HG03378 (cell line): ENCODE measurements at regions not wholly inside any gene's neighbourhood (a gene's known extent, or its start where the extent isn't known, plus 50 kb on each side); places are given as distances from the start of the nearest gene placed in this dataset.
"Not testable (repeated sequence)": the region's sequence is repeated elsewhere in the genome, so short reads cannot be mapped to it uniquely, and the experiment has no call there.

ENCODE experiments used
- ATAC-seq: cut with Tn5 transposase; IDR thresholded peaks from one replicate; pipeline ENCODE4 v1.9.1; 2021; ENCODE audit warnings: mild to moderate bottlenecking, moderate library complexity; ENCODE audit not compliant: unreplicated experiment

DNA sequence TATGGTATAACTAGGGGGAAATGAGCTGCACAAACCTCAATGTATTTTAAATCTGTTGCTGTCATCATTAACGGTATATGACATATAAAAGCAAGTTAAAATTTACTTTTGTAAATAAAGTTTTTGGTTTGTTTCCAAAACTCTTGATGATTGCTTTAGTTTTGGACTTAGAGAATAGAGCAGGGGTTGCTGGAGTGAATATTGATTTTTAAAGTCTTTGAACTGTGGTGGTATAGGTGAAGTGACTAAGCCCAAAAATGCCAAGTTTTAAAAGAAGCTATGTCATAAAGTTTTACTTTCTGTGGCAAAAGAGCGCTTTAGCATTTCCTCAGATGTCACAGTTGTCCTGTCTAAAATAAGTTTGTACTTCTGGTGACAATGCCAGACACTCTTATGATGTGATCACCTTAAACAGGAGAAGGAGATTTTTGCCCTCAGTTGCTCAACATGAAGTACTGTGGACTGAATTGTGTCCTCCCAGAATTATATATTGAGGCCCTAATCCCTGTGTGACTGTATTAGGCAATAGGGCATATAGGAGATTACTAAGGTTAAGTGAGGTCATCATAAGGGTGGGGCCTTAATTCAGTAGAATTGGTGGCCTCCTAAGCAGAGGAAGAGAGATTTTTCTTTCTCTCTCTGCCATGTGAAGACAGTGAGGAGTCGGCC is 175.2 kb upstream of the PLGLB1 start:
- not testable (repeated sequence) for ATAC-seq

DNA sequence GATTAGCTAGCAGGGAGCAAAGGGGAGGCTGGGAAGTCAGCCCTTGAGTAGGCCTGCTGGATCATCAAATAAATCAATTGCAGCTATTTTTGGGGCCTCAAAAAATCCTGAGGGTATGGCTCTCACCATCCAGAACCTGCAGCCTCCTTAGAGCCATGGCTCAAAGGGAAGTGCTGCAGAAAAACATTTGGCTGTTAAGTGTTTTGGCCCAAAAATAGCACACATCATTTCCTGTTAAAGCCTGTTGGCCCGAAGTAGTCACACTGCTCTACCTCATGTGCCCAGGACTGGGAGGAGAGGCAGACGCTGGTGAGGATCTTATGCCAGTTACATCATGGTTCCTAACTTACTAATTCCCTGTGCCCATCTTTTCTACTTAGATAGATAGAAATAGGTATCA is 176.8 kb upstream of the PLGLB1 start:
- ATAC-seq: not testable (repeated sequence)

DNA sequence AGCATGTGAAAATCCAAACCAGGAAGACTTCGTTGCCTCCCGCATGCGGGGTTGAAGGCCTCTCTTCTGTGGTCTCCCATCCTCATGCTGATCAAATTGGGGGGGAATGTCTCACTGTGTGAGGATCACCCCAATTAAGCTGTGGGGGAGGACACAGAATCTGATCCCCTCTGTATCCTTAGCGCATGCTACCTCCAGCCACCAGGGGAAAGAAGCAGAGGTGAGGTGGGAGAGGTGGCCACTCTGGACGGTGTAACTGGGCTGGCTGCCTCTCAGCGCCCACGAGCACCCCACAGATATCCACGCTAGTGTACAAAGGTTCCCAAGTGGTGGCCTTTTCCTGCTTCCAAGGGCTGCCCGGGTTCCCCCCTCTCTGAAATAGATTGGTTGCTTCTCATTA is 177.6 kb upstream of the PLGLB1 start:
- not testable (repeated sequence) for ATAC-seq

DNA sequence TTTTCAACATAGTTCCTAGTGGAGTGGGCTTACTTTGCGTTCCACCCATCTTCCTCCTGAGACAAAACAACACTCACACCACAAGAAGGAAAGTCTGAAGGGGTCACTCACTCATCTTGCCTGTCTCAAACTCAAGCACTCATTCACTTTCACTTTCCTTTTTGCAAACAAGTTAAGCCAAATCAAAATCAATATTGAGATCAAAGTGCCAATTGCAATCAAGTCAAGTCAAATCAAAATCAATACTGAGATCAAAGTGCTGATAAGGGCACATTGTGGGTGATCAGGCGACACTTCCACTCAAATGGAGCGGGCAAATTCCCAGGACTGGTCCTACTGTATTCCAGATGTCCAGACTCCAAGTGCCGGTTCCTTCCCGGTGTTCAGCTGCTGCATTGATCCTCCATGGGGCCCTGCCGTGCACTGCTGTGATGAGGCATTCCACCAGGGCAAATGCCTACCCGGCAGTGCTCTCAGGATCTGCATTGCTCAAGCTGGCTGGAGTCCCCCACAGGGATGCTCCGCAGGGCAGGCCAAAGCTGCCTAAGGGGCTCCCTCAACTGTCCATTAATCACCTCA is 183.0 kb upstream of the PLGLB1 start:
- not testable (repeated sequence) for ATAC-seq

DNA sequence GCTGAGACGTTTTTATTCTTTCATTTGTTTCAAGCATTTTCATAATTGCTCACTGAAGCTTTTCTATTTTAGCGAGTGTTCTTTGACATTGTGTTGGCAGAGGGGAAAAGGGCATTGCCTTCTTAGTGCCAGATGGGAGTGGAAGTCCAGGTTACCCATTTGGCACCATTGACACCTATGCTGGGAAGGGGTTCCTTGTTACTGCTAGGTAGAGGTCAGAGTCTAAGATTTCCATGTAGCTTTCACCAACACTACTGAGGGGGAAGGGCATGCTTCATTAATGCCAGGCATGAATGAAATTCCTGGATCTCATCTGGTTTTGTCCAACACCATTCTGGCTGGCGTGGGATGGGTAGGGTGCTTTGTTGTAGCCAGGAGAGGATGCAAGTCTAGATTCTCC is 191.3 kb upstream of the PLGLB1 start:
- ATAC-seq: not testable (repeated sequence)

DNA sequence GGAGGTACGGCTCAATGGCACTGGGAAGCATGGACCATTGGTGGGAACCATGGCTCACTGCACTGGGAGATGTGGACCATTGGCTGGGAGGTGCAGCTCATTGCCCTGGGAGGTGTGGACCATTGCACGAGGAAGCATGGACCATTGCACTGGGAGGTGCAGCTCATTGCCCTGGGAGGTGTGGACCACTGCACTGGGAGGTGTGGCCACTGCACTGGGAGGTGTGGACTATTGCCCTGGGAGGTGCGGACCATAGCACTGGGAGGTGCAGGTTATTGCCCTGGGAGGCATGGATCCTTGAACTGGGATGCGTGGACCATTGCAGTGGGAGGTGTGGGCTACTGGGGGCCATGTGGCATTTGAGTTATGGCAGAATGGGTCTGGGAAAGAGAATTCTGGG is 195.4 kb upstream of the PLGLB1 start:
- not testable (repeated sequence) for ATAC-seq

DNA sequence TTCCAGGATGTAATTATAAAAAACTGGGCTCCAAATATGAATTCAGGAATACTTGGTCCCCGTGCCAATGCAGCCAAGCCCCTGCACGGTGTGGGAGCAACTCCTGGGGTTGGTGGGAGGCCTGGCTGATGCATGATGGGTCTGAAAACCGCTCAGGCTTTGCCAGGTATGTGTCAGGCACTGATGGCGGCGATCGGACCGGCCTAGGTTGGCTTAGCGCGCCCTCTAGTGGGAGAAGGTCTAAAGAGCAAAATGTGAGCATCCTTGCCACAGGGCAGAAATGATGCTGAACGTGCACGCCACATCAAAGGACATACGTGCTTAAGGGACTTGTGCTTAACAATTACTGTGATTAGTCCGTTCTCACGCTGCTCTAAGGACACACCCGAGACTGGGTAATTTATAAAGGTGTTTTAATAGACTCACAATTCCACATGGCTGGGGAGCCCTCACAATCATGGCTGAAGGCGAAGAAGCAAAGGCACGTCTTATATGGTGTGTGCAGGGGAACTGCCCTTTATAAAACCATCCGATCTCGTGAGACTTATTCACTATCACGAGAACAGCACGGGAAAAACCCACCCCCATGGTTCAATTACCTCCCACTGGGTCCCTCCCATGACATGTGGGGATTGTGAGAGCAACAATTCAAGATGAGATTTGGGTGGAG is 196.2 kb upstream of the PLGLB1 start:
- not testable (repeated sequence) for ATAC-seq

DNA sequence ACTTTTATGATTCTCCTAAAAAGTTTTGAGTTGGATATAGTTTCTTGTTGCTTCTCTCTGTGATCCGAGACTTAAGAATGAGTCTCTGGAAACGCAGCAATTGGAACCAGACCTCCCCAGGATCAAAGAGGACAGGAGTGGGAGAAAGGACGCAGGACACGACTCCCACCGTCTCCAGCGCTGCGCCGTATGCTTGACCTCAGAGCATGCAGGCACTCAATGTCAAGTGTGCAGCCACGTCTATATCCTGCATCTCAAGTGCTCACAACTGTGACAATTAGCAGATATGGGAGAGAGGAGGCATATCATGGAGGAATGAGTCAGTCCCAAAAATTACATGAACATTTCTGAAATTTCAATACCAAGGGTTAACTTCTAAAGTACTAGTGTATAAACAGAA is 199.0 kb upstream of the PLGLB1 start:
- not testable (repeated sequence) for ATAC-seq

DNA sequence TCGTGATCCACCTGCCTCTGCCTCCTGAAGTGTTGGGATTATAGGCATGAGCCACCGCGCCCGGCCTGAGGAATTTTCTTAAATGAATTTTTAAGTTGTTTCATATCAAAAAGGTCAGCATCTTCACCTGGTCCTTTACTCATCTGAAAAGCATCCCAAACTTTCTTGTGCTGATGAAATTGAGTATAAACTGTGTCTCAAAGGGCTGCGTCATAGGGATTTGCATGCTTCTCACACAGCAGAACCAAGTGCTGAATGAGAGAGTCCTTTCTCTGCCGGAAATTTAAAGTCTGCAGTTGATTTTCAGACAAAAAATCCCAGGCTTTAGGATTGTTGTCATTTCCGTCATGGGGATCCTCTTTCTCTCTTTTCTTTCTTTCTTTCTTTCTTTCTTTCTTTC is 200.5 kb upstream of the PLGLB1 start:
- ATAC-seq: not testable (repeated sequence)

DNA sequence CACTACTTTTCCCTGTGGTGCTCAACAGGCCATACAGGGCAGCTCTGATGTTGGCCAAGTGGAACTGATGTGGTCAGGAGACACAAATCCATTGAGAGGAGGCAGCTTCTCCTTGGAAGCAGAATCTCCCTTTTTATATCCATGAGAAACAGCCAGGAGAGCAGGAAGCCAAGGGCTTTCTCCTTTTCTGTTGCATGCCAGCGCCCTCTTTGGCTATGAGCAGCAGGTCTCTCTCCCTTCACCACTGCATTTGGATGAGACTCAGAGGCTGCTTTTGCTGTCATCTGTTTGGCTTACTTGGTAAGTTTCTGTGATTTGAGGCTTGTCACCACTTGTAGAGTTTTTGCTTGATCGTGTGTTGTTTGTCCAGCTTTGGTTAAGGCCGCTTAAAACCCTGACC is 202.2 kb upstream of the PLGLB1 start:
- ATAC-seq: not testable (repeated sequence)

DNA sequence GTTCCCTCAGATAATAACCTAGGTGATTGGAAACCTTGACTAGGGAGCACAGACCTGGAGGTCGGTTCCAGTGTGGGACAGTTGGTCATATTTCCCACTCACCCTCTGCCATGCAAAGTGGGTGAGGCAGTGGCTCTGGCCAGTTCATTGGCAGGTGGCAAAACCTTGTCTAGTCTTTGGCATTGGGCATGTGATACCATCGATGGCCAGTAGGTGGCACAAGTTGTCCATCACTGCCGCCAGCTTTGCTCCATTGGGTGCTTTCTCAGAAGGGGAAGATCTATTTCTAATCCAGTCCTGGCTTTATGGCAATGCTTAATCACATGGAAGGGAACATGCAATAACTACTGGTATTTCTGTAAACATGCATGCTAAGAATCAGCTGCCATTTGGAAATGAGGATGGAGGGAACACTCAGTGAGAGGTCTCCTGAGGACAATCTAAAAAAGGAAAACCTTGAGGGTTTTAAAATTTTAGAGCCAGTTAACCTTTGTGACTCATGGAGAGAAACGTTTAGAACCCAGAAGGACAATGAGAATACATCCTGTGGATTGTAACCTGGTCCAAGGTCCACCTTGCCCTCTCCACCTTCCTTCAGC is 207.5 kb upstream of the PLGLB1 start:
- ATAC-seq: peak; percentile 73

DNA sequence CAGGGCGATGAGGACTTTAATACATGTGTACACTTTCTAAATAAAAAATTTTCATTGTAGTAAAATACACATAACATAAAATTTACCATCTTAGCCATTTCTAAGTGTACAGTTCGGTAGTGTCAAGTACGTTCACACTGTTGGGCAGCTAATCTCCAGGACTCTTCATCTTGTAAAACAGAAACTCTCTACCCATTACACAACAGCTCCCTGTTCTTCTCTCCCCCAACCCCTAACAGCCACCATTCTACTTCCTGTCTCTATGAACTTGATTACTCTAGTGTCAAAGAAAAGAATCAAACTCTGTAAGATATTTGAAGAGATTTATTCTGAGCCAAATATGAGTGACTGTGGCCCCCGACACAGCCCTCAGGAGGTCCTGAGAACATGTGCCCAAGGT is 208.3 kb upstream of the PLGLB1 start:
- not testable (repeated sequence) for ATAC-seq

DNA sequence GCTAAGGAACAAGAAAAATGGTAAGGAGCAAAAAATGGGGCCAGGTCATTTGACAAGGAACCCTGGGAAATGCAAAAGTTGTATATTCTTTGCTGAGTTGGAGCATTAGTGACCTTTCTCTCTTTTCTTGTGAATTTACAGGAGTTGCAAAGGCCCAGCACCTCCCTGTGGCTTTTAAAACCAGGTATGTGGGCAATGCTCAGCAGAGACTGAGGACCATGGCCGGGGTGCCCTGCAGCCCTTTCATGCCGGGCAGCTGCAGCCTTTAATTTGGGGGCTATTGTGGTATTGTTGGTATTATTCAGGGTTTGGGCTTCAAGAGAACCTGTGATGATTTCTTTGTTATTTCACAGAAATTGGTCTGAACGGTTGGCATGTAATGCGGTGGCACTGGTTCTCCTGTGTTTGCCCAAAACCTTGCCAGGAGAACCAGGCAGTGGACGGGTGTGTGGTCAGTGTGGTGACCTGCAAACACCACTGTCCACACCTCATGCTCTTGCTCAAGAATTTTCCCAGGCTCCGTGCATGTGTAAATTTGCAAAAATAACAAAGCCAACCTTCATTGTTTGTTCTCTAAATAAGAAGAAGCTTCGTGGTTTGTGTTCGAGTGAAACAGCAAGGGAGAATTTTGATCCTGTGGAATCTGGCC is 213.8 kb upstream of the PLGLB1 start:
- not testable (repeated sequence) for ATAC-seq

DNA sequence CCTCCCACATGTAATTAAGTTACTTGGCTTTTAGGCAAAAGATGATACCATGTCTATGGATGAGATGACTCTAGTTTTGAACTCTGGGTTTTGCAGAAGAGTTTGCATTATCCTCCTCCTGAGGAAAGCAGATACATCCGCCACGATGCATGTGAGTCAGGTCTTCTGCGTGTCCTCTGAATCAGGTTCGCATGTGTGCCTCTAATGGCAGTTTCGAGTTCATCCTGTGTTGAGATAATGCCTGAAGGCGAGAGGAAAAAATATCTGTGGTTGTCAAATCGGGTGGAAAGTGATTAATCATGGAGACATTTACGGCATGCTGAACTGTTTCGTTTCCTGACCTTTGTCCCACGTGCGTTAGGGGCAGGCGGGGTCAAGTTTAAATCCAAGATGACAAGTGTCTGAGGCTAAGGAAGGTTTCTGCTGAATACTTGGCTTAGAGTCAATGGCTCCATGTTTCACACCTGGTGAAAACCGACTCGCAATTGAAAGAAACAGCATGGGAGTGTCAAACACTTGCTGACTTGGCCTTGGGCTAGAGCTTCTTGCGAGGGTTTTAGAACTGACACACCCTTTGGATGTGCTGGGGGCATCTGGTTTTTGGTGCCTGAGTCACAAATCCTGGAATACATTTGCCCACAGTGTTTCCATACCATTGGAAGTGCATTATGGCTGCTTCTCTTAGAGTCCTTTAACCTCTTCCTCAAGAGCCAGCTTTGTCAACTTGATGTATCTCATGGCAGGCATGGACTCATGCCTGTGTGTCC is 216.1 kb upstream of the PLGLB1 start:
- ATAC-seq: not testable (repeated sequence)

DNA sequence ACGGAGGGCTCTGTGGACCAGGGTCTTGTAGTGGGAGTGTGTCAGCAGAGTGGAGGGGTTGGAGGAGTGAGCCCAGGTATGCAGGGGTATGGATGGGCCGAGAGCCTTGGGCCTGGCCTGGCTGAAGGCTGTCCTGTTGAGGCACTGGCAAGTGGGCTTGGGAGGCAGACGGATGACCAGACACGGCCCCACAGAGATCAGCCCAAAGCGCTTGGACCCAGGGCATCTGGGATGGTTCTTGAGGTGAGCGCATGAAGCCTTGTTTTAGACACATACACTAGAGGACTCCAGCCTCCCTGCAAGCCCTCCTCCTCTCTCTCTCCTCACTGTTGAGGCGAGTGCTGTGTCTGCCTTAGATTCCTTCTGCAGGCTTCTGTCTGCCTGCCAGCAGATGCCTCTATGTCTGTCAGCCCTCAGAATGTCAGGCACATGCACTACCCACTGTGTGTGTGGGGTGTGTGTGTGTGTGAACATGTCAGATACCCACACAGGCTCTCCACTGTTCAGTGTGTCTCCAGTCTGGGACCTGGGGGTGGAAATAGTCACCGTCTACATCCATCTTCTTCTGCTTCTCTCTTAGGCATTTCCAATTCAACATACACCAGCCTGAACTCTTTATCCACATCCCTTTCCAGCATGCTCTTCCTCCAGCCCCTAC is 218.0 kb upstream of the PLGLB1 start:
- ATAC-seq: not testable (repeated sequence)

DNA sequence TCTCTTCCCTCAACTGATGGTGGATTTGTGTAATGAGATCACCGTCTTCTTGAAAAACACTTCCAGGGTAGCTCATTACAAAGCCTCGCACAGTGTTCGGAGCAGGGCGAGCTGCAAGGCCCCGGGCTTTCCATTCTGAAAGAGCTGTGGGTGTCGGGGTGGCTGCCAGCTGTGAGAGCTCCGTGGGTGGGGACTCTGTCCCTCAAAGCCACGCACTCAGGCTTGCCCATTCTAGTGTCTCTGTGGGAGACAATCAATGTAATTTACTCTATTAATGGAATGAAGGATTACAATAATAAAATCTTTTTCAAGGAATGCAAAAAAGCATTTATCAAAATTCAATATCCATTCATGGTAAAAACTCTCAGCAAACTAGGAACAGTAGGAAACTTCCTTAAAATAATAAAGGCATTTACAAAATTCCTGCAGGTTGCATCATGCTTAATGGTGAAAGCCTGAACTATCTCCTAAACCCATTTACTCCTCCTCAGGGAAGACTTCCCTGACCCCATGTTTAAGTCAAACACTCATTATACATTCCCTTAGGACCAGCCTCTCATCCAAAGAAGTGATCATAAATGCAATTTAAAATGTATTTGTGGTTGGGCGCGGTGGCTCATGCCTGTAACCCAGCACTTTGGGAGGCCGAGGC is 224.5 kb upstream of the PLGLB1 start:
- ATAC-seq: not testable (repeated sequence)

DNA sequence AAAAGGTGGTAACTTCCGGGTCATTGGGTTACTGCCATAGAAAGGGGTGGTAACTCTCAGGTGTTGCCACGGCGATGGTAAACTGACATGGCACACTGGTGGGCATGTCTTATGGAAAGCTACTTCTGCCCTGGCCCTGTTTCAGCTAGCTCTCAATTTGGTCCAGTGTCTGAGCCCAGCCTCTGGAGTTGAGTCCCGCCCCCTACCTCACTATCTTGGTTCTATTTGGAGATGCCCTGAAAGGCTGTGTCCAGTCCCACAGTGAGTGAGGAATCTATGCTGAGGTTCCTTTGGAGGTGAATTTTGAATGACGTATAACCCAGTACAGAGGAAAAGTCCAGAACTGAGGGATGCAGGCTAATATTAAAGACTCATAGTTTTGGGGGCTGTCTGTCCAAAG is 230.4 kb upstream of the PLGLB1 start:
- not testable (repeated sequence) for ATAC-seq

DNA sequence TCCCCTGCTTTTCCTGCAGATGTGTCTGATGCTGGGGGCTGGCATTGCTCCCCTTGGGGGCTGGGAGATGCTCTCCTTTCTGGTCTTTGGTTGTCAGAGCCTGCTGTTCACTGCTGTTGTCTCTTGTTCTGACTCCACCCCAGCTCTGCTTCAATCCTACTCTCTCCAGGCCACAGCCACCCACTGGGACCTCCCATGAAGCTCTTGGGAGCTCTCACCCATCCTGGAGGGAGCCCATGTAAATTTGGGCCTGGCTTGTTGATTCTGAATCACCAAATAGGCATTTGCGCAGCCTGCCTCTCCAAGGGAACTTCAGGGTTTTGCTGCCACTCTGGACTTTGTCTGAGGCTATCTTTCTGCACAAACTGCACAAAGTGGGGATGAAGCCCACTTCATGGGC is 232.9 kb upstream of the PLGLB1 start:
- ATAC-seq: not testable (repeated sequence)

DNA sequence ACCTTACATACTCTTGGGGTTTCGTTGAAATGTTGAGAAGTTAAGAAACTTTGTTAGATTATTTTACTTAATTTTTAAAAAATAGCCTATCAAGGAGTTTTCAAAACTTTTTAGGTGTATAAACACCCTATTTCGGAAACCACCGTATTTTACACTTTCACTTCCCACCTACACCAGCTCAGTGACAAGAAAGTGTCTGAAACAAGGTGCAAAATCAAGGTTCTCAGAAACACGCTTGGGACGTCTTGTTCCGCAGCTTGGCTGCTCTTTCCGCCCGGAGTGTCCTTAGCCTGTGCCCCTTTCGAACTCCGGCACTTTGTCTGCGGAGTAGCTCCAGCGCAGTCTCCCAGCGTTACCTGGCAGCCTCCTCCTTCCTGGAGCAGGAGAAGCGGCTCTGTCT is 233.8 kb upstream of the PLGLB1 start:
- ATAC-seq: not testable (repeated sequence)
